GM19023 (cell line): ENCODE measurements at regions not wholly inside any gene's neighbourhood (a gene's known extent, or its start where the extent isn't known, plus 50 kb on each side); places are given as distances from the start of the nearest gene placed in this dataset.
"Not testable (repeated sequence)": the region's sequence is repeated elsewhere in the genome, so short reads cannot be mapped to it uniquely, and the experiment has no call there.

ENCODE experiments used
- ATAC-seq: cut with Tn5 transposase; IDR thresholded peaks from one replicate; pipeline ENCODE4 v1.9.1; 2021; ENCODE audit warnings: mild to moderate bottlenecking, moderate library complexity; ENCODE audit not compliant: unreplicated experiment

GRCh38 chr3:116981089-116981488, 271.5 kb downstream of the TUSC7 start:
- ATAC-seq = no peak

DNA sequence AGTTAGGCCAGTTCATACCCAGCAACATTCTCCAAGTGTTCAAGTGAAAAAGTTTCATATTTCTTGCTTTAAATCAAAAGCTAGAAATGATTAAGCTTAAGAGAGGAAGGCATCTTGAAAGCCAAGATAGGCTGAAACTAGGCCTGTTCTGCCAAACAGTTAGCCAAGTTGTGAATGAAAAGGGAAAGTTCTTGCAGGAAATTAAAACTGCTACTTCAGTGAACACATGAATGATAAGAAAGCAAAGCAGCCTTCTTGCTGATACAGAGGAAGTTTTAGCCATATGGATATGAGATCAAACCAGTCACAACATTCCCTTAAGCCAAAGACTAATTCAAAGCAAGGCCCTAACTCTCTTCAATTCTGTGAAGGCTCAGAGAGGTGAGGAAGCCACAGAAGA, 274.7 kb downstream of the TUSC7 start:
- ATAC-seq = no peak

GRCh38 chr3:116994351-116994879, 284.8 kb downstream of the TUSC7 start:
- ATAC-seq = no peak

DNA sequence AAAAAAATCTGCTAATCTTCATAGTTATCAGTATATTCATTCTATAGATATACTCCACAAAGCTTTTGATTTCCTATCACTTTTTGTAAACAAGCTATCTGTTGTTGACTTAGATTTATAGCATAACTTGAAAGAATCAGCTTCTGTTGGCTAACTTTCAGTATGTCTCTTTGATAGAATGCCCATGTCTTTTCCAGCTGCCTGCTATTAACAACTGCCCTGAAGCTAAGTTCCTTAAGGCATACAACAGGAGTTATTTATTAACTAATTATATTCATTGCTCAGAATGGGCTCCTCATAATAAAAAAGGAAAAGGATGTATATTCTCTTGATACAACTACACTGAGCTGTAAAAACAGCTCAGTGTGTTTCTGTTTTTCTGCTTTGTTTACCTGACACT, 293.9 kb downstream of the TUSC7 start:
- no peak for ATAC-seq

DNA sequence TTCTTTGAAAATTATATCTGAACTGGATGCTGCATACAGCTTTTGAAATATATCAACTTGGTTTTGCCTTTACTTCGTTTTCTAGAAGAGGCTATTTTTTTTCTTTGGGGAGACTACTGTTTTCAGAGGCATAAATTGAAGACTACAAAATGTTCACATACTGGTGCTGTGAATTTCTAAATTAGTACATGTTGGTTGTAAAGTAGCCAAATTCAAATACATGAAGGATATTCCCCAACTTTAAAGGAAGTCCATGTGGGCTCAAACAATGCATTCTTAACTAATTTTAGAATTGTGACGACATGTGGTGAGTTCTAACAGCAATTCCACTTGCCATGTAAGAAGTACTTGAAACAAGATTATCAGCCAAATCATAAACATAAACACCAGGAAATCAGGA, 295.7 kb downstream of the TUSC7 start:
- no peak for ATAC-seq

DNA sequence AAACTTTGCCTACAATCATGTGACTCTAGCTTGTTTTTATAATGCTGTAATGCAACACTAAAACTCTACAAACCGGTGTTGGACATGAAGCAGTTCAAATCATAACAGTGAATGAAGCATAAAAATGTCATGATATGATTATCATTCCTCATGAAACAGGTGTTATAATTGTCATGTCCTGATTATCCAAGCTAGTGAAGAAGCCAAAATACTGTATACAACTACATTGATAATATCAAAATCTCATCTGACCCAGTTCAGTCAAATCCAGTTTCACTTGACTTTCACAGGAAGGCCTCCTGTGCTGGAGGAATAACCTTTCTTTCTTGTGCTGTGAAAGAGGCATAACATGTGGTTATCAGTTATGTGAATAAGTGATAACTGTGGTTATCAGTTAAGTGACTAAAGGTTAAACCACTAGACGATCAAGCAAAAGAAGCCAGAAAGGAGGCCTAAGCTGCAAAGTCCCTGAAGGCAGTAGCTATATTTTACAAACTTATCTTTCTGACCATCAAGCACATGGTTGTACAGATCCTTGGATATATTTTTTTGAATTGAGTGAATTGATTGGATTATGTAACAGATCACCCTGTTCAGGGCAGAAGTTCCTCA, 296.4 kb downstream of the TUSC7 start:
- no peak for ATAC-seq

DNA sequence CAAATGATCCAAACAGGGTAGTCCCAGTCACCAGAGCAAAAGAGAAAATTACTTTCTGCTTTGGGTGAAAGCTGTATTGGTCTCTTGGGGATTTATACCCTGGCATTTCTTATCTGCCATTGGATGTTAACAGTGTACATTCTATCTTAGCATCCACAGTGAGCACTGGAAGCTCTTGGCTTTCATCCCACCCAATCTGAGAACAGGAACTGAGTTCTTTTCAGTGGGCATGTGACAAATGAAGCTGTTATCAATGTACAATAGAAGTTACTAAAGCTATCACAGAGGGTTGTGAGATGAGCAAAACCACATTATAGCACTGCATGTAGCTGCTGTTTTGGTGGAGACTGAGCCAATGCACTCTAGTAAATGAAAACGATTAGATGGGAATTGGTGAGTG, 300.7 kb downstream of the TUSC7 start:
- ATAC-seq = no peak

GRCh38 chr3:117011687-117012250, 302.2 kb downstream of the TUSC7 start:
- ATAC-seq = no peak

GRCh38 chr3:117016378-117016777, 306.8 kb downstream of the TUSC7 start:
- no peak for ATAC-seq

DNA sequence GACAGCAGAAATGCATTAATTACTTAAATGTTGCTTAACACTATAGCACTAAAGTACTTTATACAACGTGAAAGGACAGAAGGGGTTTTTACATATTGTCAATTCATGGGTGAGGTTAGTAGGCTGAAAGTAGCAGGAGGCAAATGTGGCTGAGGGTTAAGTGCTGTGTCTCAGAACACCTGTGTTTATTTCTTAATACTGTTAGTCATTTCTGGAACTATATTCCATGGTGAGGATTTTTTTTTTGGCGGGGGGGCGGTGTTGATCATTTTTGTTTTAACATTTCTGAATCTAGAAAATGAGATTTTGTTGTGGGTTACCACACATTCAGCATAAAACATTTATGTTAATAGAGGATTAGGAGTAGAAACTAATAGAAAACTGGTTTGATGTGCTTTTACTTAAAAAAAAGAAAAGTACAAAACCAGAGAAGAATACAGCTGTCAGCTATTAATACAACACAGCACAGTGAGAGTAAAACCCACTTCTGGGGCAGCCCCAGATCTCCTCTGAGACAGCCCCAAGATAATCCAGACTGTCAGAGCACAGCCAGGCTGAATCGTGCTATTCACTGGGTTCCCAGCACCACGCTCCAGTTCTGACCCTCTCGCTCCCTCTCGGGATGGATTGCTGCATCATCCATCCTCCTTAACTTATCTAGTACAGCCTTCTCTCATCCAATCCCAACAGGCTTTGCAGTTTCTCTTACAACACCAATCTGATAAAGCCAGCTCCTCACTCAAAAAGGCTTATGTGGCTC, 307.7 kb downstream of the TUSC7 start:
- ATAC-seq = peak; percentile 76

DNA sequence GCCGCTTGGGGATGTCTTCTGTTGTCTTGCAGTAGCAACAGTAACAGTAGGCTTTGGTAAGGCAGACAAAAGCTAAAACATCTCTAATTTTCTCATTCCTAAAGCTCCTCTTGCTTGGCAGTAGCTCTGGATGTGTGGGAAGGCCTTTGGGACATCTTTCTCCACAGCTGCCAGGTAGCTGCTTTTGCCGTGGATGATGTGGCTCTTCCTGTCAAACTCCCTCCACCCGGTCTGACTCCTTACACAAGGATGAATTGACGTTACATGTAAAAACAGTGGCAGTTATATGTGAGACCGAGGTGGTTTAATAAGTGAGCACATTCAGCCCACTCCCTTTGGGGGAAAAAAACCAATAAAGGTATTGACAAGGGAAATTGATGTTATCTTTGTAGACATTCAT, 309.1 kb downstream of the TUSC7 start:
- ATAC-seq = no peak

DNA sequence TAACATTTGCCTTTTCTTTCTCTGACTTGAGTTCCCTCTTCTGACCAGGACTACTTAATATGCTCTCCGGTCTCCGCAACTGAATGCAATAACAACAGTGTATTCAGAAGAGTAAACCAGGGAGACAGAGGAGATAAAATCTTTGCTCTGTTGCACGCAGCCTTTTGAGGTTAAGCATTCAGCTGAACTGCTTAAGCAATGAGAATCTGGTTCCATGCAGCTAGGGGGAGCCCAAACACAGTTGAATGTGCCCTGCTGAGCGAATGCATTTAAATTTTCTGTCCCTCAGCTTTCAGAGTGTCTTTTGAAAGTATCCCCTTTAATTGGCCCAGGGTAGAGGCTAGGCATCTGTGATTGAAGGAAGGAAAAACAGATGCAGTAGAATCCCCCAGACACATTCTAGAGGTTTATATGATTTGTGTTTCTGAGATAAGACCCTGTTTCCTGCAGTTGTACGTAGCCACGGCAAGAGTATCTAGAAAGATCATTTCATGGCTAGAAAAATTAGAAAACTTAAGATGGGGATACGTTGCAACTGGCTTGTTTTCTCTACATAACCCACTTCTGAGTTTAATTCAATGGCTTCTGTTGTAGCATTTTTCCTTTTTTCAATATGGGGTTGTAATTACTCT, 309.6 kb downstream of the TUSC7 start:
- peak; percentile 61 for ATAC-seq

GRCh38 chr3:117026401-117026800, 316.8 kb downstream of the TUSC7 start:
- no peak for ATAC-seq

DNA sequence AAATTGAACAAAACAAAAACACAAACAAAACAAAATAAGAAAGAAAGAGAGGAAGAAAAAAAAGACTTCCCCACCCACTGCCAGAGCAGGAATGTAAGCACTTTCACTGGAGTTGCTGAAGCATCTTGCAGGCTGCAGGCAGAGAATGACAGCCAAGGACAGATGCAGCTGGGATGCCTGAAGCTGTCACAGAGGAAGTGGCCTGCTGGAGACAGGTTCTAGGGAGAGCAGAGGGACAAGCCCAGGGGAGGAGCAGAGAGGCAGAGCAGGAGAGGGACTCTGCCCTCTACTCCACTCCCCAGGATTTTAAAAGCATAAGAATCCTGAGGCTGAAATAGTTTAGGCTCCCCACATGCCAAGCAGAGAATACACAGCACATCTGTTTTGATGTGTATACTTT, 326.2 kb downstream of the TUSC7 start:
- no peak for ATAC-seq

- no peak for ATAC-seq
Measured at GRCh38 chr3:117036259-117036799, 326.8 kb downstream of the TUSC7 start.

DNA sequence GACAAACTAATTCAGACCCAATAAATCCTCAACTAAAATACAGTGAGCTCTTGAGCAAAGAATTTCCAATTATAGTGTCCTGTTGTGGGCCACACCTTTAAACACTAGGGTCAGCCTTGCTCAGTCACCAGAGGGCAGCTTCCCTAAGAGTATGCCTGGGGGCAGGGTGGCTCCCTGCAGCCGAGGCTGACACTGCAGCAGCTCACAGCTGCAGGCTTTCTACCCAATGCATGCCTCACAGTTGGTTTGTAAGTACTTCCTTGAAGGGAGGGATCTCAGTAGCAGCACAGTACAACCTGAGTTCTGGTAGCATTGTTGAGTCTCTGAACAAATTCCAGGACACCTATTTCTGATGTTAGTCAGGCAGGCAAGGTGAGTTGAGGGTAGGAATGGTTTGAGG, 335.6 kb downstream of the TUSC7 start:
- no peak for ATAC-seq

- ATAC-seq = no peak
Measured at GRCh38 chr3:117047951-117048705, 338.5 kb downstream of the TUSC7 start.

- ATAC-seq = no peak
Measured at GRCh38 chr3:117052395-117052794, 342.8 kb downstream of the TUSC7 start.

- ATAC-seq = no peak
Measured at GRCh38 chr3:117054556-117054955, 345.0 kb downstream of the TUSC7 start.

- not testable (repeated sequence) for ATAC-seq
Measured at GRCh38 chr3:117056946-117057345, 347.4 kb downstream of the TUSC7 start.
